Thyroid gland (tissue), 4 donors: ENCODE measurements at regions not wholly inside any gene's neighbourhood (a gene's known extent, or its start where the extent isn't known, plus 50 kb on each side); places are given as distances from the start of the nearest gene placed in this dataset.

ENCODE experiments used
- DNase-seq, 2 donors: peaks; one replicate each; pipeline ENCODE4 v3.0.0-alpha.2; 2019
- H3K27ac ChIP-seq, 3 donors: fragments of 200-600 bp; sonication (generic); 1 replicate in 2 of 3; 2 replicates in 1 of 3; pipeline ENCODE4 v1.5.1; 2016 to 2019; ENCODE audit warnings: mild to moderate bottlenecking in 1 of 3, moderate library complexity in 1 of 3
- H3K27me3 ChIP-seq: fragments of 200-600 bp; sonication (generic); one replicate; pipeline ENCODE4 v1.5.1; 2019
- H3K36me3 ChIP-seq, 2 donors: fragments of 200-600 bp; sonication (generic); one replicate each; pipeline ENCODE4 v1.5.1; 2016 to 2019
- H3K4me1 ChIP-seq, 2 donors: fragments of 200-600 bp; sonication (generic); one replicate each; pipeline ENCODE4 v1.5.1; 2017 to 2019
- H3K4me3 ChIP-seq, 3 donors: fragments of 200-600 bp; sonication (generic); replicated peaks in 1 of 3; 1 replicate in 2 of 3; 2 replicates in 1 of 3; pipeline ENCODE4 v1.5.1; 2016; ENCODE audit warnings: mild to moderate bottlenecking in 1 of 3
- H3K9me3 ChIP-seq: fragments of 200-600 bp; sonication (generic); one replicate; pipeline ENCODE4 v1.5.1; 2017
- CTCF ChIP-seq, 6 experiments: fragments of 200-600 bp in 3 of 6; fragments of 450-650 bp in 3 of 6; sonication (generic) in 3 of 6; IDR thresholded peaks; one replicate each; pipeline ENCODE4 v1.5.1; 2016 to 2019; ENCODE audit warnings: antibody characterized with exemption in 6 of 6, mild to moderate bottlenecking in 2 of 6, inconsistent platforms in 1 of 6, moderate library complexity in 1 of 6
- POLR2A ChIP-seq, 2 donors: fragments of 450-650 bp; IDR thresholded peaks; one replicate each; pipeline ENCODE4 v1.6.1; 2017; ENCODE audit warnings: antibody characterized with exemption in 2 of 2, mild to moderate bottlenecking in 2 of 2, moderate library complexity in 1 of 2
- WGBS, 2 donors: methylation state at CpG; one replicate each; pipeline ENCODE4 v1.1.5; 2017; 5-methylcytosine and 5-hydroxymethylcytosine counted together
- intact Hi-C: fragments of 100-400 bp; cut with DNase I; formaldehyde crosslinking; loops from one replicate; pipeline ENCODE4 v1.15.1; 2023

- intact Hi-C loops: no loop called here
- WGBS, 2 donors: 50 to 58% methylated on average over 2 of the region's 2 CpGs
- no peak overlapping the region for H3K4me3 ChIP-seq
- DNase-seq: no peak
- H3K36me3 ChIP-seq: no peaks in the 10 kb centered on the region
- no peaks in the 10 kb centered on the region for H3K4me1 ChIP-seq
- TF ChIP-seq POLR2A (IDR thresholded peaks at IDR 0.05) (no peak), CTCF (IDR thresholded peaks at IDR 0.05) (no peak)
- H3K9me3 ChIP-seq: no peaks in the 10 kb centered on the region
- no peak overlapping the region for H3K27ac ChIP-seq
- no peaks in the 10 kb centered on the region for H3K27me3 ChIP-seq
Measured at GRCh38 chr7:136566491-136566890, 302.0 kb upstream of the CHRM2 start.

- 47 to 52% methylated on average over 5 of the region's 5 CpGs for WGBS, 2 donors
- peak; percentile 30 for DNase-seq
Measured at GRCh38 chr7:136555933-136556332, 312.5 kb upstream of the CHRM2 start.

GRCh38 chr7:136551618-136552017, 316.8 kb upstream of the CHRM2 start:
- peaks cover 6% of the 10 kb centered on the region in 2 donors for H3K4me1 ChIP-seq
- no peak for TF ChIP-seq CTCF (IDR thresholded peaks at IDR 0.05)
- no peak for TF ChIP-seq POLR2A (IDR thresholded peaks at IDR 0.05)

More at GRCh38 chr7:136555933-136556332, 312.5 kb upstream of the CHRM2 start:
- TF ChIP-seq CTCF (IDR thresholded peaks at IDR 0.05): no peak
- no peak for TF ChIP-seq POLR2A (IDR thresholded peaks at IDR 0.05)
- Histone ChIP-seq H3K27me3 (no peaks in the 10 kb centered on the region), H3K4me3 (no peak overlapping the region), H3K27ac (peak overlapping the region in 1 of 3 donors; percentile 1), H3K9me3 (no peaks in the 10 kb centered on the region), H3K4me1 (peaks cover 6% of the 10 kb centered on the region in 2 donors), H3K36me3 (no peaks in the 10 kb centered on the region)
- intact Hi-C loops: no loop called here

GRCh38 chr7:136549756-136550155, 318.7 kb upstream of the CHRM2 start:
- no peaks in the 10 kb centered on the region for H3K36me3 ChIP-seq
- intact Hi-C loops: no loop called here

More at GRCh38 chr7:136551618-136552017, 316.8 kb upstream of the CHRM2 start:
- Histone ChIP-seq H3K9me3 (no peaks in the 10 kb centered on the region), H3K4me3 (no peak overlapping the region), H3K27me3 (no peaks in the 10 kb centered on the region), H3K27ac (no peak overlapping the region), H3K36me3 (no peaks in the 10 kb centered on the region)
- intact Hi-C loops: no loop called here
- DNase-seq: no peak
- 90 to 95% methylated on average over 1 of the region's 1 CpG for WGBS, 2 donors

GRCh38 chr7:136533732-136534131, 334.7 kb upstream of the CHRM2 start:
- H3K4me3 ChIP-seq: no peak overlapping the region
- no peaks in the 10 kb centered on the region for H3K36me3 ChIP-seq
- no peaks in the 10 kb centered on the region for H3K9me3 ChIP-seq
- DNase-seq: no peak
- intact Hi-C loops: no loop called here
- H3K27ac ChIP-seq: no peak overlapping the region
- no peaks in the 10 kb centered on the region for H3K4me1 ChIP-seq
- 77 to 92% methylated on average over 5 to 8 of the region's 8 CpGs for WGBS, 2 donors
- no peak for TF ChIP-seq POLR2A (IDR thresholded peaks at IDR 0.05)
- TF ChIP-seq CTCF (IDR thresholded peaks at IDR 0.05): no peak
- no peaks in the 10 kb centered on the region for H3K27me3 ChIP-seq

More at GRCh38 chr7:136549756-136550155, 318.7 kb upstream of the CHRM2 start:
- Histone ChIP-seq H3K27ac (no peak overlapping the region), H3K9me3 (no peaks in the 10 kb centered on the region), H3K4me3 (no peak overlapping the region), H3K27me3 (no peaks in the 10 kb centered on the region), H3K4me1 (no peaks in the 10 kb centered on the region)
- 65 to 88% methylated on average over 1 of the region's 1 CpG for WGBS, 2 donors
- DNase-seq: no peak
- TF ChIP-seq CTCF (IDR thresholded peaks at IDR 0.05): no peak
- no peak for TF ChIP-seq POLR2A (IDR thresholded peaks at IDR 0.05)
